ENCODE measurements at regions not wholly inside any gene's neighbourhood (a gene's known extent, or its start where the extent isn't known, plus 50 kb on each side); places are given as distances from the start of the nearest gene placed in this dataset.

GRCh38 chr13:55577082-55577846 is 1563.5 kb upstream of the PRR20A start:
- BruUV-seq (replicated peaks) = no TSS peak
- TF ChIP-seq JUN (IDR thresholded peaks at IDR 0.05; ENCODE audit: borderline replicate concordance, insufficient read depth, insufficient read length, low read depth) (no peak), MYC (IDR thresholded peaks at IDR 0.05; ENCODE audit: low read depth, low read length) (no peak), EZH2 (IDR thresholded peaks at IDR 0.05; ENCODE audit: borderline replicate concordance, low read depth, low read length, severe bottlenecking) (no peak), POLR2AphosphoS5 (IDR thresholded peaks at IDR 0.05; ENCODE audit: insufficient read depth, low read depth, low read length) (no peak), GATA2 (IDR thresholded peaks at IDR 0.05; ENCODE audit: insufficient read depth, insufficient read length, low read depth, low read length) (no peak), CTCF (IDR thresholded peaks at IDR 0.05; ENCODE audit: extremely low read depth in 1 of 2, insufficient read depth in 1 of 2, low read depth in 1 of 2, low read length in 2 of 2) (no peak), MAX (IDR thresholded peaks at IDR 0.05; ENCODE audit: insufficient read depth, insufficient read length) (no peak)

More at GRCh38 chr13:55577082-55577846, 1563.5 kb upstream of the PRR20A start:
- FAIRE-seq (no peak), DNase-seq (ENCODE audit: low read depth, low spot score) (no peak)
- Histone ChIP-seq H3K27me3 (ENCODE audit: control insufficient read depth in 2 of 2, insufficient read depth in 2 of 2, low read length in 2 of 2) (no peaks in the 10 kb centered on the region), H3K9me3 (replicated peaks; ENCODE audit: control insufficient read depth, insufficient read depth, low read length) (peaks cover 3% of the 10 kb centered on the region), H2AFZ (ENCODE audit: low read depth, low read length) (no peak overlapping the region), H3K36me3 (ENCODE audit: control insufficient read depth in 2 of 2, extremely low read depth in 1 of 2, insufficient read depth in 2 of 2, low read length in 2 of 2) (no peaks in the 10 kb centered on the region), H3K4me1 (ENCODE audit: control insufficient read depth, extremely low read depth, insufficient read depth, low read length) (no peaks in the 10 kb centered on the region), H3K9me1 (replicated peaks; ENCODE audit: control insufficient read depth, extremely low read depth, insufficient read depth, low read length) (no peaks in the 10 kb centered on the region), H3K4me2 (ENCODE audit: insufficient read depth, low read length) (no peak overlapping the region), H3K4me3 (replicated peaks in 1 of 3; ENCODE audit: insufficient read depth in 1 of 3, low read depth in 1 of 3, low read length in 3 of 3) (no peak overlapping the region), H3K9ac (replicated peaks; ENCODE audit: extremely low read depth, insufficient read depth, low read length) (no peak overlapping the region), H4K20me1 (replicated peaks; ENCODE audit: control insufficient read depth, extremely low read depth, insufficient read depth, low read length) (no peaks in the 10 kb centered on the region), H3K79me2 (ENCODE audit: control insufficient read depth, insufficient read depth, low read length) (no peaks in the 10 kb centered on the region), H3K27ac (ENCODE audit: insufficient read depth, low read depth, low read length) (no peak overlapping the region)
- CTCF ChIA-PET = no interaction called here
- POLR2A ChIA-PET = no interaction called here
- intact Hi-C loops (cut with micrococcal nuclease) (no loop called here), dilution Hi-C loops (cut with MboI; ENCODE audit: extremely low pct_ligation_motif_present, low sequenced_read_pairs) (no loop called here)
